Transverse colon (tissue), 4 donors: ENCODE measurements at regions not wholly inside any gene's neighbourhood (a gene's known extent, or its start where the extent isn't known, plus 50 kb on each side); places are given as distances from the start of the nearest gene placed in this dataset.

Experiments
- POLR2A ChIP-seq: fragments of 450-650 bp; IDR thresholded peaks from one replicate; pipeline ENCODE4 v1.6.1; 2016; ENCODE audit warnings: antibody characterized with exemption, mild to moderate bottlenecking, moderate library complexity
- POLR2AphosphoS5 ChIP-seq, 3 donors: sonication (generic); formaldehyde crosslinking; IDR thresholded peaks; one replicate each; pipeline ENCODE4 v1.6.1; 2016; ENCODE audit warnings: antibody characterized with exemption in 3 of 3
- TF ChIP-seq, protein P1 (sequence below), 5 experiments: fragments of 200-600 bp in 3 of 5; fragments of 450-650 bp in 2 of 5; sonication (generic) in 3 of 5; IDR thresholded peaks; 1 replicate in 2 of 5; 2 replicates in 3 of 5; pipeline ENCODE4 v1.5.1; 2016 to 2017; ENCODE audit warnings: antibody characterized with exemption in 5 of 5, inconsistent platforms in 3 of 5, mild to moderate bottlenecking in 2 of 5, moderate library complexity in 1 of 5

DNA sequence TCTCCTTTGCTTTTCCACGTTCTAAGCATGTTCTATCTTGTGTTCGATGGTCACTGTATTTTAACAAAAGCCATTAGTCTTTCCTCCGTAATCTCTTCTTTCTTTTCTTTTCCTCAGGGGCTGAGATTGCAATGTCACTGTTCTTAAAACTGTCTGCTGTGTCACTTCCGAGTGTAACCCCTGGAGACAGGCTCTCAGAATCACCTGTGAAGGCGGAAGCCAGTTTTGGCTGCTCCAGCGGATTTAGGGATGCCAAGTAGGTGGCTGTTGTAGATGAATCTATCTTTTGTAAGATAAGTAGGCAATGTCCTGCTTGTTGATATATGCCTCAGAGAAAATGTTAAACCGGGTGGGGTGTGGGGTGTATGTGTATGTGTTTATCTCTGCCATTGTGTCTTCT lies 94.7 kb upstream of the L3MBTL4 start:
- TF ChIP-seq POLR2AphosphoS5 (IDR thresholded peaks at IDR 0.05) (no peak), POLR2A (no peak)
- TF ChIP-seq, protein P1, sequence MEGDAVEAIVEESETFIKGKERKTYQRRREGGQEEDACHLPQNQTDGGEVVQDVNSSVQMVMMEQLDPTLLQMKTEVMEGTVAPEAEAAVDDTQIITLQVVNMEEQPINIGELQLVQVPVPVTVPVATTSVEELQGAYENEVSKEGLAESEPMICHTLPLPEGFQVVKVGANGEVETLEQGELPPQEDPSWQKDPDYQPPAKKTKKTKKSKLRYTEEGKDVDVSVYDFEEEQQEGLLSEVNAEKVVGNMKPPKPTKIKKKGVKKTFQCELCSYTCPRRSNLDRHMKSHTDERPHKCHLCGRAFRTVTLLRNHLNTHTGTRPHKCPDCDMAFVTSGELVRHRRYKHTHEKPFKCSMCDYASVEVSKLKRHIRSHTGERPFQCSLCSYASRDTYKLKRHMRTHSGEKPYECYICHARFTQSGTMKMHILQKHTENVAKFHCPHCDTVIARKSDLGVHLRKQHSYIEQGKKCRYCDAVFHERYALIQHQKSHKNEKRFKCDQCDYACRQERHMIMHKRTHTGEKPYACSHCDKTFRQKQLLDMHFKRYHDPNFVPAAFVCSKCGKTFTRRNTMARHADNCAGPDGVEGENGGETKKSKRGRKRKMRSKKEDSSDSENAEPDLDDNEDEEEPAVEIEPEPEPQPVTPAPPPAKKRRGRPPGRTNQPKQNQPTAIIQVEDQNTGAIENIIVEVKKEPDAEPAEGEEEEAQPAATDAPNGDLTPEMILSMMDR (IDR thresholded peaks at IDR 0.05), result no peak
